ENCODE measurements at regions not wholly inside any gene's neighbourhood (a gene's known extent, or its start where the extent isn't known, plus 50 kb on each side); places are given as distances from the start of the nearest gene placed in this dataset.
"Not testable (repeated sequence)": the region's sequence is repeated elsewhere in the genome, so short reads cannot be mapped to it uniquely, and the experiment has no call there.

- TF ChIP-seq EP300 (IDR thresholded peaks at IDR 0.05; ENCODE audit: low read depth in 2 of 2, low read length in 2 of 2), result no peak
- TF ChIP-seq EP300 (CRISPR knock-in tag; IDR thresholded peaks at IDR 0.05; ENCODE audit: borderline replicate concordance), result no peak
Measured at GRCh38 chr22:25331050-25331449, 111.6 kb downstream of the CRYBB2 start (continued).

- intact Hi-C loops (cut with micrococcal nuclease; ENCODE audit: unreplicated experiment); H2AFZ ChIP-seq (ENCODE audit: low read length); ATAC-seq; H3K79me2 ChIP-seq (ENCODE audit: insufficient read depth, low read length); H3K4me3 ChIP-seq (replicated peaks in 1 of 3; ENCODE audit: insufficient read depth in 1 of 3, low read depth in 2 of 3, low read length in 3 of 3); H4K20me1 ChIP-seq (ENCODE audit: insufficient read depth, low read length); H3K36me3 ChIP-seq (replicated peaks in 1 of 2; ENCODE audit: control insufficient read depth in 1 of 2, insufficient read depth in 2 of 2, low read length in 2 of 2); H3K9ac ChIP-seq (ENCODE audit: insufficient read depth, low read depth, low read length); CTCF ChIA-PET (ENCODE audit: low intra/inter-chr PET ratio, low total read pairs); BruUV-seq (replicated peaks); H3K27ac ChIP-seq (ENCODE audit: extremely low read length, insufficient read depth, low read length); DNase-seq (ENCODE audit: low spot score); H3K4me2 ChIP-seq (ENCODE audit: low read depth, low read length); H3K9me3 ChIP-seq (ENCODE audit: low read length); H3K4me1 ChIP-seq (ENCODE audit: insufficient read depth, low read length); POLR2A ChIA-PET; H3K27me3 ChIP-seq (ENCODE audit: control insufficient read depth in 1 of 2, insufficient read depth in 2 of 2, low read length in 2 of 2): not testable (repeated sequence)
- FAIRE-seq, result peak; percentile 28
- WGBS (ENCODE audit: low lambda C conversion rate), result 57% methylated on average over 5 of the region's 5 CpGs
- in situ Hi-C loops (cut with HindIII; ENCODE audit: extremely low pct_ligation_motif_present, low pct_unique_long_range_greater_than_20kb), result loop anchor here (5.0 to 10.0 kb wide), 2 partner anchors 95 to 257 kb away; no protein-coding TSS in a partner anchor
Measured at GRCh38 chr22:25331911-25332310, 112.5 kb downstream of the CRYBB2 start.

GRCh38 chr22:25332386-25332785 is 112.9 kb downstream of the CRYBB2 start:
- Histone ChIP-seq H3K4me3 (replicated peaks in 1 of 3; ENCODE audit: insufficient read depth in 1 of 3, low read depth in 2 of 3, low read length in 3 of 3) (no peak overlapping the region), H3K79me2 (ENCODE audit: insufficient read depth, low read length) (no peaks in the 10 kb centered on the region), H3K36me3 (replicated peaks in 1 of 2; ENCODE audit: control insufficient read depth in 1 of 2, insufficient read depth in 2 of 2, low read length in 2 of 2) (no peaks in the 10 kb centered on the region), H3K27me3 (ENCODE audit: control insufficient read depth in 1 of 2, insufficient read depth in 2 of 2, low read length in 2 of 2) (peaks cover 0 to under 1% of the 10 kb centered on the region in 2 experiments; a peak in 2 of 5 replicates), H4K20me1 (ENCODE audit: insufficient read depth, low read length) (0 out of 2 replicates have a peak, but pooled peaks cover 2% of the 10 kb centered on the region), H3K9me3 (ENCODE audit: low read length) (no peaks in the 10 kb centered on the region), H2AFZ (ENCODE audit: low read length) (no peak overlapping the region), H3K27ac (ENCODE audit: extremely low read length, insufficient read depth, low read length) (no peak overlapping the region), H3K4me1 (ENCODE audit: insufficient read depth, low read length) (peaks cover 12% of the 10 kb centered on the region), H3K4me2 (ENCODE audit: low read depth, low read length) (no peak overlapping the region), H3K9ac (ENCODE audit: insufficient read depth, low read depth, low read length) (no peak overlapping the region)
- FAIRE-seq (no peak), ATAC-seq (no peak), DNase-seq (ENCODE audit: low spot score) (no peak)
- no TSS peak for BruUV-seq (replicated peaks)
- ChIA-PET CTCF (ENCODE audit: low intra/inter-chr PET ratio, low total read pairs) (no interaction called here), POLR2A (no interaction called here)
- 90% methylated on average over 10 of the region's 11 CpGs for WGBS (ENCODE audit: low lambda C conversion rate)
- intact Hi-C loops (cut with micrococcal nuclease; ENCODE audit: unreplicated experiment) (no loop called here), in situ Hi-C loops (cut with HindIII; ENCODE audit: extremely low pct_ligation_motif_present, low pct_unique_long_range_greater_than_20kb) (loop anchor here (5.0 to 10.0 kb wide), 2 partner anchors 95 to 258 kb away; no protein-coding TSS in a partner anchor)
- TF ChIP-seq ZNF782 (CRISPR knock-in tag; IDR thresholded peaks at IDR 0.05; ENCODE audit: borderline replicate concordance) (no peak), HDAC6 (IDR thresholded peaks at IDR 0.05; ENCODE audit: low read depth, low read length) (no peak)

Data from HepG2 (cell line).